HAP-1 (cell line): ENCODE measurements at regions not wholly inside any gene's neighbourhood (a gene's known extent, or its start where the extent isn't known, plus 50 kb on each side); places are given as distances from the start of the nearest gene placed in this dataset.

Experiments used
- DNase-seq, 2 experiments: peaks; one replicate each; pipeline ENCODE4 v3.0.0-alpha.2; 2016 to 2020; ENCODE audit warnings: low spot score in 2 of 2
- H3K27me3 ChIP-seq: fragments of 250-450 bp; sonication (Bioruptor Pico); 2 replicates; pipeline ENCODE4 v1.5.1; 2020; ENCODE audit warnings: low read depth, mild to moderate bottlenecking, moderate library complexity
- H3K36me3 ChIP-seq: fragments of 250-450 bp; sonication (Bioruptor Pico); replicated peaks from 2 replicates; pipeline ENCODE4 v1.5.1; 2020; ENCODE audit warnings: mild to moderate bottlenecking
- H3K4me1 ChIP-seq: fragments of 250-450 bp; sonication (Bioruptor Pico); 2 replicates; pipeline ENCODE4 v1.5.1; 2020; ENCODE audit warnings: mild to moderate bottlenecking
- H3K4me3 ChIP-seq: fragments of 250-450 bp; sonication (Bioruptor Pico); 2 replicates; pipeline ENCODE4 v1.5.1; 2020; ENCODE audit warnings: mild to moderate bottlenecking, moderate library complexity
- H3K9me3 ChIP-seq: fragments of 250-450 bp; sonication (Bioruptor Pico); 2 replicates; pipeline ENCODE4 v1.5.1; 2020; ENCODE audit warnings: mild to moderate bottlenecking, moderate library complexity
- in situ Hi-C: fragments of 300-500 bp; cut with MboI; formaldehyde crosslinking; loops from 3 replicates; pipeline ENCODE4 v1.14.3; 2020; ENCODE audit warnings: low sequenced_read_pairs, inconsistent platforms, mixed read lengths

DNA sequence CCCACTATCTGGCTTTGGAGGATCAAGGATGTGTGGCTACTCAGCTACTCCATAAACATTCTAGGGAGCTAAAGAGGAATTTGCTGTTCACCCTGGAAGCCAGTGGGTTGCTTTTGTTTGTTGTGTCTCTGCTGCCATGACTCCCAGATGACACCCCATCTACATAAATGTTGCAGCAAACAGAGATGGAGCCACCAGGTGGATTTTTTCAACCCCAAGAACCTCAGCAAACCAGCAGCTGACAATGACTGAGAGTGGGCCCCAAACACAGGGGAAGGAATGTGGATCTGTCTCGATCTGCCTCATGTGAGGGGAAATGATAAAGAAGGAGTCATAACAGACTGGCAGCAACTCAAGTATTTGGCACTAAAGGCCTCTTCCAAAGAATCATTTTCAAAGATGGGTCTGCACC lies 132.7 kb upstream of the TNC start:
- in situ Hi-C loops: no loop called here
- DNase-seq: no peak

DNA sequence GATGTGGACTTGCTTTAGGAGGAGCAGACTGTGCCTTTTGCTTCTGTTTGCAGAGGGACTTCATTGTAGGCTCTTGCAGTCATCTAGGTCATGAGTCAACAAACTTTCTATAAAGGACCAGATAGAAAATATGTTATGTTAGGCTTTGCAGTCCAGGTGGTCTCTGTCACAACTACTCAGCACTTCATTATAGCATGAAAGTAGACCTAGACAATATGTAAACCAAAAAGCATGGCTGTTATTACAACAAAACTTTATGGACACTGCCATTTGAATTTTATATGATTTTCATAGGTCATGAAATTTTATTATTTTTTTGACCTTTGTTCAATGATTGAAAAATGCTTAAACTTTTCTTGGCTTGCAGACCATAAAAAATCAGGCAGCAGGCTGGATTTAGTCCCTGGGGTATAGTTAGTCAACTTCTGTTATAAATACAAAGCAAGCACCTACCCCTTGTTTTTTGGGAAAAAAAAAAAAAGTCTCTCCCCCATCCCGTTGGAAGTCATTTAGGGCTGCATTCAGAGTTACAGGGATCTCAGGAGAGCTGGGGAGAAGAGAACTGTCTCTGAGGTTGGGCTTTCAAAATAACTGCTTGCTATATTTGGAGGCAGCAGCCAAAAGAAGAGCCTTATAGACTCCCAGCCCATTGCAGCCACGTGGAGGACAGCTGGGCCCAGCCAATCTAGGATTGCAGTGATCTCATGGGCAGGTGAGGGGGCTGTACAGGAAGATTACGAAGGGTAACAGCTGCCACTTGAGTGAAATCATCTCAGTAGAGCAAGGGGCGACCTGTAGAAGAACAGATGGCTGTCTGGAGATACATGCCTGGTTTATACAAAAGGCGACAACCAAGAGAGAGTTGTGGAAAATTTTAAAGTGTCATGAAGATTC lies 136.6 kb upstream of the TNC start:
- Histone ChIP-seq H3K4me1 (no peaks in the 10 kb centered on the region), H3K9me3 (no peaks in the 10 kb centered on the region), H3K4me3 (no peak overlapping the region), H3K27me3 (no peaks in the 10 kb centered on the region), H3K36me3 (no peaks in the 10 kb centered on the region)
- in situ Hi-C loops: no loop called here
- DNase-seq: no peak

More for the DNA sequence above, 132.7 kb upstream of the TNC start:
- no peaks in the 10 kb centered on the region for H3K36me3 ChIP-seq
- no peak overlapping the region for H3K4me3 ChIP-seq
- H3K27me3 ChIP-seq: no peaks in the 10 kb centered on the region
- H3K4me1 ChIP-seq: no peaks in the 10 kb centered on the region
- H3K9me3 ChIP-seq: no peaks in the 10 kb centered on the region

DNA sequence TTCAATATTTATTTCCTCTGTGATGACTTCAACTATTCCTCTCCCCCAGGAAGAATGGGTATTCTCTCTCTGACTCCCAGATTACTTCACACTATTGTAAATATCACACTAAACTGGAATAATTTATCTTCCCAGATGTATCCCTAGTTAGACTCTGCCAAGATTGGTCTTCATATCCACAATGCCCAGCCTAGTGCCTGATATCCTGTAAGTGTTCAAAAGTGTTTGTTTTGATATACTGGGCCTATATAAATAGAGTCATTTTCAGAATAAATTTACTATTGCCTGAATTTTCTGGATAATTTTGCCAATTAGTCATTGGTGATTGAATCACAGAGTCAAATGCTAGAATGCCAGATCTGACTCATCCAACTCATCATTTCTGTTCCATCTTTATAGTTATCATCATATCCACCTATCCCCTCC lies 143.7 kb upstream of the TNC start:
- DNase-seq: no peak
- H3K4me1 ChIP-seq: no peaks in the 10 kb centered on the region
- H3K4me3 ChIP-seq: no peak overlapping the region
- H3K36me3 ChIP-seq: no peaks in the 10 kb centered on the region
- no peaks in the 10 kb centered on the region for H3K27me3 ChIP-seq
- in situ Hi-C loops: no loop called here
- H3K9me3 ChIP-seq: no peaks in the 10 kb centered on the region

DNA sequence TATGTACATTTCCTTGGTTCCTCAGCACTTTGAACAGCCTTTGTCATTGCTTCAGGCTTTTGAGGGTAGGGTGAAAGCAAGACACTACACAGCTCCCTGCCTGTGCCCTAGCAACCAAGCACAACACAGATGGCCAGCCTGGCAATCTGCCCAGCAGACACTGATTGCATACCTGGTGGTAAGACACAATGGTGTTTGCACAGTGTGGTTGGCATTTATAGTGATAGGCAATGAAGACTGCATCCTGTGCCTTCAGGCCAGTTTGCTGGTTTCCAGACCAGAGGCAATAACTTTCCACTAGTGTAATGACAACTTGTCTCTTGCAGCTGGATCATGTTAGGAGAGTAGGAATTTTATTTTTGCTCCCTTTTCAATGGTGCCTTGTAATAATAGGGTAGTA lies 144.5 kb upstream of the TNC start:
- DNase-seq: no peak
- H3K4me1 ChIP-seq: no peaks in the 10 kb centered on the region
- in situ Hi-C loops: no loop called here
- no peaks in the 10 kb centered on the region for H3K27me3 ChIP-seq
- no peaks in the 10 kb centered on the region for H3K9me3 ChIP-seq
- no peaks in the 10 kb centered on the region for H3K36me3 ChIP-seq
- H3K4me3 ChIP-seq: no peak overlapping the region

DNA sequence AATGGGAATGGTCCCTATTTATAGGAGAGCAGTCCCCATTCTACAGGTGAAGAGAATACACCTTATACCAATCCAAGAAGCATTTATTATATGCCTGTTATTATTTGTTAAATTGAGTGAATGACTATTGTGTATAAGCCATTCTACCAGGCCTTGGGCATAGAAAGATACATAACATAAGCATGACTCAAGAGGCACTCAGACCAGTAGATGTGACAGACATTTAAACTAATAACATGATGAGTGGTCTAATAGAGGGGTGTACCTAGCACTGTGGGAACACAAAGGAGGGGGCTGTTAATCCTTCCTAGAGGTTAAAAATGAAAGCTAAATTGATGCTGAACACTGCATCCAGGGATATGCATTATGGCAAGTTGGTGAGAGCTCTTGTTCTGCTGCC lies 145.0 kb upstream of the TNC start:
- in situ Hi-C loops: no loop called here
- Histone ChIP-seq H3K4me3 (no peak overlapping the region), H3K27me3 (no peaks in the 10 kb centered on the region), H3K9me3 (no peaks in the 10 kb centered on the region), H3K4me1 (no peaks in the 10 kb centered on the region), H3K36me3 (no peaks in the 10 kb centered on the region)
- no peak for DNase-seq

DNA sequence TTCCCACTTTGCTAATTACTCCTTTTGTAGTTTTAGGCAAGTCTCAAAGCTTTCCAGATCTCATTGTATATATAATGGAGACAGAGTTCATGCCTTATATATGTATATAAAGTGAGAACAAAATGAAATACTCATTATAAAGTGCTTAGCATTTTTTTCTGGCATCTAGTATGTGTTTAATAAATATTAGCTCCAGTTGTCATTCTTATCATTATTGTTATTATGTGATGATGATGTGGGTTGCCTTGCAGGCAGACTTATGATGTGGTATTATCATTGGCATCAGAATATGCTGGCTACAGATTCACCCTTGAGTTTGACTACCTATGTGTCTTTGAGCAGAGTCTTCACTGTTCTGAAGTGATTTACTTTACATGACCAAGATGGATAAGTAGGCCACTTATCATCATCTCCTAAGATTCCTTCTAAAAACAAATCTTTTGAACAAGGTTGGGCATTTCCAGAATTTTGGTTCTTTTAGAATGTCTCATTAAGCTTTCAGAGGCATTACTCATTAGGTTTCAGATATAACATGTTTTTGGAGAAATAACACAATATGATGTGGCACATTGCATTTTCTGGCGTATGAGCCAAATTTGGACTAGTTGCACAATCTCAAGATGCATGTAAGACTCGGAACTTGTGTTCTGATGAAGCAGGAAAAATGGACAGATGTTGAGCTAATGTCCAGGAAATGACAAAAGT lies 145.6 kb upstream of the TNC start:
- H3K27me3 ChIP-seq: no peaks in the 10 kb centered on the region
- H3K4me1 ChIP-seq: no peaks in the 10 kb centered on the region
- in situ Hi-C loops: no loop called here
- H3K9me3 ChIP-seq: no peaks in the 10 kb centered on the region
- H3K4me3 ChIP-seq: no peak overlapping the region
- no peaks in the 10 kb centered on the region for H3K36me3 ChIP-seq
- DNase-seq: no peak

DNA sequence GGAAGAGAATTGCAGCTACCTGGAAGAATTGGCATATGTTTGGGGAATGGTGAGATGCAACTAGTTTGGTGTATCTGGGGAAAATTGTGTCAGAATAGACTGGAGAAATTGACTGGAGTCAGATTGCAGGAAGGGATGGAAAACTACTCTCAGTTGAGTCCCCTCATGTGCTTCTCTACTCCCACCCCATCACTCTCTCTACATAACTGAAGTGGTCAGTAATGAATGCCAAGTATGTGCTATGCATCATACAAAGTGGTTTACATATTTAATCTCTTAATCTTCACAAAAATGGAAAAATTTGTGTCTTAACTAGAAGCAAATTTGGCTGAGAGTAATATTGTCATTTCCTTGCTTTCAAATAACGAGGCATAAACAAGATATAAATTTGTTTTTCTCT lies 146.4 kb upstream of the TNC start:
- Histone ChIP-seq H3K9me3 (no peaks in the 10 kb centered on the region), H3K4me3 (no peak overlapping the region), H3K4me1 (no peaks in the 10 kb centered on the region), H3K27me3 (no peaks in the 10 kb centered on the region), H3K36me3 (no peaks in the 10 kb centered on the region)
- DNase-seq: no peak
- in situ Hi-C loops: no loop called here

DNA sequence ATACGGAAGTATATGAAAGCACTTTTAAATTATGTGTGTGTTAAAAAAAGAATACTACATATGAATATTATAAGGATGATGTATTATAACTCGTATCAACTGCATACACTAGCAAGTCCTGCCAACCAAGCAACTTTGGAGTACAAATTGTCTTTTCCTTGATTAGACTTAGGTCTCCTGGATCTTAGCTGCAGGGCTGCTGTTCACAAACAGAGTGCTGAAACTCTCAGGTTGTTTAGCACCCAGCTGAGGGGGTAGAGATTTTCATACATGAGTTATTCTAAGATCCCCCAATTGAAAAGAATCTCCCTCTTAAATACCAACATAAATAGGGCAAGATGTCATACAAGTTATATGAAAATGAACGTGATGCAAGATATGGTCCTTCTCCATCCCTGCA lies 149.8 kb upstream of the TNC start:
- Histone ChIP-seq H3K4me1 (no peaks in the 10 kb centered on the region), H3K9me3 (no peaks in the 10 kb centered on the region), H3K27me3 (no peaks in the 10 kb centered on the region), H3K36me3 (no peaks in the 10 kb centered on the region), H3K4me3 (no peak overlapping the region)
- in situ Hi-C loops: no loop called here
- DNase-seq: no peak

DNA sequence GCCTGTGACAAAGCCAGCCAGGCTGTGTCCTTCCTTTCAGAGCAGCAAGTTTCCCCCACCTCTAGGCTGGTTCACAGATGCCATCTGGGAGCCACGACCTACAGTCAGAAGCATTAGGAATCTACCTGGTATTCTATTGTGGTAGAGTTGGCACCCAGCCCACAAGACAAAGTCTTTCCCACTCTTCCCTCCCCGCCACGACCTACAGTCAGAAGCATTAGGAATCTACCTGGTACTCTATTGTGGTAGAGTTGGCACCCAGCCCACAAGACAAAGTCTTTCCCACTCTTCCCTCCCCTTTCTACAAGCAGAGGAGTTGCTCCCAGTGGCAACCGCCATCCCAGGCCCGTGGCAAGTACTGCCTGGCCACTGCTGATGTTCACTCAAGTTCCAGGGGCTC lies 157.8 kb upstream of the TNC start:
- Histone ChIP-seq H3K9me3 (no peaks in the 10 kb centered on the region), H3K4me1 (no peaks in the 10 kb centered on the region), H3K4me3 (no peak overlapping the region), H3K36me3 (no peaks in the 10 kb centered on the region), H3K27me3 (no peaks in the 10 kb centered on the region)
- no peak for DNase-seq
- in situ Hi-C loops: no loop called here

DNA sequence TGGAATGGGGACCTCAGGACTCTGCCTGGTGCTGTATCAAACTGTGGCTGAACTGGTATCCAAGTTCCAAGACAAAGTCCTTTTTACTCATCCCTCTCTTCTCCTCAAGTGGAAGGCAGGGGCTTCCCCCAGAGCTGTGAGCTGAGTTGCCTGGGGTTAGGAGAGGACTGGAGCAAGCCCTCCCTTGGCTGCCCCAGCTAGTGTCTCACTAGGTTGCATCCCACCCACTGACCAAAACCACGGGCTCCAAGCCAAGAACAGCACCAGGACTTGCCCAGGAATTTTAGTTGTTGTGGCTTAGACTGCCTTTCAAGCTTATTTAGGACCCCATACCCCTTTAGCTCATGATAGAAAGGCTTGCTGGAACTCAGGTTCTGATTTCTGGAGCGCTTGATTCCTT lies 158.7 kb upstream of the TNC start:
- DNase-seq: no peak
- Histone ChIP-seq H3K4me3 (no peak overlapping the region), H3K36me3 (no peaks in the 10 kb centered on the region), H3K9me3 (no peaks in the 10 kb centered on the region), H3K4me1 (no peaks in the 10 kb centered on the region), H3K27me3 (no peaks in the 10 kb centered on the region)
- in situ Hi-C loops: no loop called here

DNA sequence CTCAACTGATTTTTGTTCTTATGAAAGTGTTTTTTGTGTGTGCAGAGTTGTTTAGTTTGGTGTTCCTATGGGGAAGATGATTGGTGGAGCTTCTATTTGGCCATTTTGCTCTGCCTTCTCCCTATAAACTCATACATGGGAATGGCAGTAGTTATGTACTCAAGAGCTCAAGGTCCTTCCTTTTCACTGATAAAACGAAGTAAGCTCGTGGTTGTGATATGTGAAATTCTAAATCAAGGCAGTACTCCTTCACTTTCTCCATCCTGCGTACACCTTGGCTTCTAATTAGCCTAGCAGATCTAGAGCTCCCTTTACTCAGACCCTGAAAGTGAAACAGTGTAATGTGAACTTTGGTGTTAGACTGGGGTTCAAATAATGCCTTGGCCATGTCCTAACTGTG lies 159.3 kb upstream of the TNC start:
- in situ Hi-C loops: no loop called here
- no peak for DNase-seq
- H3K4me1 ChIP-seq: no peaks in the 10 kb centered on the region
- no peaks in the 10 kb centered on the region for H3K27me3 ChIP-seq
- no peak overlapping the region for H3K4me3 ChIP-seq
- H3K36me3 ChIP-seq: no peaks in the 10 kb centered on the region
- no peaks in the 10 kb centered on the region for H3K9me3 ChIP-seq

DNA sequence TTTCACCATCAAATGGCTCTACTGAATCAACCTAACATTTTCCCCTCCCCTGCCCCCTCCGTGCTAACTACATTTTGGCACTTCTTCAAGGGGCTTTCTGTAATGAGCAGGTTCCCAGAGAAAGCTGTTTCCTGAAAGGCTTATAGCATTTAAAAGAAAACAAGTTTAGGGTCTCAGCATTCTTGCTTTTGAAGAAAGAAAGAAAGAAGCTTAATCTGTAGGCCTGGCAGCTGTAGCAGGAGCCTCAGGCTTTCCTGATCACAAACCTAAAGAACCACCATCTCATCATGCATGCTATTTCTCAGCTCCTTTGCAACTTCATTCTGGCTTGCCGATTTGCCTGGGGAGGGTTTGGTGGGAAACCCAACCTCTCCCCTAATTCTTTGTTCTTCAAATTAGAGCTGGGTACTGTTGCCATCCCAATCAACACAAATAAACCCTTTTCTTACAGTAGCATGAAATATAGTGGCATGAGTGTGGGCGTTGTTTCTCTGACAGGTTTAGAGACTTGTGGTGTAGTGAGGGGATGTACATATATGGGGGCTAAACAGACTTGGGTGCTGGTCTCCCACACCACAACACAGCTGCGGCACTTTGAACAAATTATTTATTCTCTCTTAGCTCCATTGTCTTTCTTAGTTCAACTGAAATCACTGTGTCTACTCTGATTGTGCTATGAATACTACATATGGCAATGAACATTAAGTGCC lies 160.5 kb upstream of the TNC start:
- no peaks in the 10 kb centered on the region for H3K4me1 ChIP-seq
- H3K27me3 ChIP-seq: no peaks in the 10 kb centered on the region
- DNase-seq: no peak
- H3K9me3 ChIP-seq: no peaks in the 10 kb centered on the region
- no peak overlapping the region for H3K4me3 ChIP-seq
- H3K36me3 ChIP-seq: no peaks in the 10 kb centered on the region
- in situ Hi-C loops: no loop called here

DNA sequence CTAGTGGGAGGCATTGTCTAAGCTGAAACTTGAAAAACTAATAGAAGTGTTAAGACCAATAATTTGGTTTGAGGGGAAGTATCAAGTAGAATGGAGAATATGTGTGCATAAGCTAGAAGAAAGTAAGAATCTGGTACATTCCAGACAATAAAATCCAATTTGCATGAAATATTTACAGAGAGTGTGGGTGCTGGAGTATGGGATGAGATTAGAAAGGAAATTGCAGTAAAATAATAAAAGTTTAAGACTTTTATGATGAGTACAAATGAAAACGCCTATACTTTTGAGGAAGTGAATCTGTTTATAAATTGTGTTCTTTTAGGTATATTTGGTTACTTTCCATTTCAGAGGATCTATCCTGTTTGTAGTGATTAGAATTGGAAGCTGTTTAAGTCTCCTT lies 165.4 kb upstream of the TNC start:
- no peaks in the 10 kb centered on the region for H3K4me1 ChIP-seq
- no peaks in the 10 kb centered on the region for H3K9me3 ChIP-seq
- H3K27me3 ChIP-seq: no peaks in the 10 kb centered on the region
- H3K4me3 ChIP-seq: no peak overlapping the region
- in situ Hi-C loops: no loop called here
- no peaks in the 10 kb centered on the region for H3K36me3 ChIP-seq
- no peak for DNase-seq

DNA sequence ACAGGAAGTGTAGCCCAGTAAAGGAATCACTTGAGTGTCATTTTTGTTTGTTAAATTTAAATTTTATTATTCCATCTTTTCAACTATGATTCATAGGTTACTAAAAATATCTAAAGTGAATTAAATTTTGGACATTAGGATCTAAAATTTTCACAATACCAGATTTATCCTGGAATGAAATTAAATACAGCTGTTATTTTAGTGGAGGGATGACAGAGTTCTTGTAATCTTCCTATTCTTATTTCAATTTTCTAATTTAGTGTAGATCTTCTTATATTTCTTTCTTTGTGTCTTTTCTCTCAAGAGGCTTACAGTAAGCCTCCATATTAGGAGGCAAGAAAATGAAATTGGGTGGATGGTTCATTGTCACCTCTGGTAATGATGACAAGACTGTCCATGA lies 167.9 kb upstream of the TNC start:
- H3K27me3 ChIP-seq: no peaks in the 10 kb centered on the region
- H3K9me3 ChIP-seq: no peaks in the 10 kb centered on the region
- in situ Hi-C loops: no loop called here
- H3K36me3 ChIP-seq: no peaks in the 10 kb centered on the region
- H3K4me1 ChIP-seq: no peaks in the 10 kb centered on the region
- H3K4me3 ChIP-seq: no peak overlapping the region
- no peak for DNase-seq
